ENCODE measurements at regions not wholly inside any gene's neighbourhood (a gene's known extent, or its start where the extent isn't known, plus 50 kb on each side); places are given as distances from the start of the nearest gene placed in this dataset.

DNA sequence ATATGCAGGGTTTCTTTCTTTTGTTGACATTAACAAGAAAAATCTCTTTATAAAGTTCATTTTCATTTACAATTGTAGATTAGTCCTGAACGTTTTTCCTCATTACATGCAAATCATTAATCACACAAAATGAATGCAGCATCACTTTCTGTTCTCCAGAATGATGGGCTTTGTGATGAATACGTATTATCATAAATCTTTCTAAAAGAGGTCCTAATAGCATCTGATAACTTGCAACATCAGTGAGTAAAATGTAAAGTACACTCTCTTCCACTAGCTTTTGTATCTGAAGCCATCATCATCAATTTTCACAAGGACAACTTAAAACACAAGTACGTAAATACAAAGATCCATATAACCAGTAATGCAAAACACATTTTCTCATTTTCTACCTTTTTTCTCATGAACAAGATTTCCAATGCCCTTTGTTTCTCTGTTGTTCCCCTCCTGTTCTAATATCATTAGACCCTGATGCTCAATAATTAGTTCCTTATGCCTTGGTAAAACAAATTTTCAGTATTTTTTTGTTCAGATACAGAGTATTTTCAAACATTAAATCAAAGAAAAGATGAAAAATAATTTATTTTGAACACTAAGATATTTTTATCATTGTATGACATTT lies 437.4 kb upstream of the MIR17HG start:
- TF ChIP-seq, protein P1, sequence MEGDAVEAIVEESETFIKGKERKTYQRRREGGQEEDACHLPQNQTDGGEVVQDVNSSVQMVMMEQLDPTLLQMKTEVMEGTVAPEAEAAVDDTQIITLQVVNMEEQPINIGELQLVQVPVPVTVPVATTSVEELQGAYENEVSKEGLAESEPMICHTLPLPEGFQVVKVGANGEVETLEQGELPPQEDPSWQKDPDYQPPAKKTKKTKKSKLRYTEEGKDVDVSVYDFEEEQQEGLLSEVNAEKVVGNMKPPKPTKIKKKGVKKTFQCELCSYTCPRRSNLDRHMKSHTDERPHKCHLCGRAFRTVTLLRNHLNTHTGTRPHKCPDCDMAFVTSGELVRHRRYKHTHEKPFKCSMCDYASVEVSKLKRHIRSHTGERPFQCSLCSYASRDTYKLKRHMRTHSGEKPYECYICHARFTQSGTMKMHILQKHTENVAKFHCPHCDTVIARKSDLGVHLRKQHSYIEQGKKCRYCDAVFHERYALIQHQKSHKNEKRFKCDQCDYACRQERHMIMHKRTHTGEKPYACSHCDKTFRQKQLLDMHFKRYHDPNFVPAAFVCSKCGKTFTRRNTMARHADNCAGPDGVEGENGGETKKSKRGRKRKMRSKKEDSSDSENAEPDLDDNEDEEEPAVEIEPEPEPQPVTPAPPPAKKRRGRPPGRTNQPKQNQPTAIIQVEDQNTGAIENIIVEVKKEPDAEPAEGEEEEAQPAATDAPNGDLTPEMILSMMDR (conservative IDR thresholded peaks at IDR 0.05; ENCODE audit: low read depth, low read length) = no peak
- TF ChIP-seq EZH2 (IDR thresholded peaks at IDR 0.05; ENCODE audit: low read length, unreplicated experiment) = no peak
